ENCODE measurements at regions not wholly inside any gene's neighbourhood (a gene's known extent, or its start where the extent isn't known, plus 50 kb on each side); places are given as distances from the start of the nearest gene placed in this dataset.
"Not testable (repeated sequence)": the region's sequence is repeated elsewhere in the genome, so short reads cannot be mapped to it uniquely, and the experiment has no call there.

DNA sequence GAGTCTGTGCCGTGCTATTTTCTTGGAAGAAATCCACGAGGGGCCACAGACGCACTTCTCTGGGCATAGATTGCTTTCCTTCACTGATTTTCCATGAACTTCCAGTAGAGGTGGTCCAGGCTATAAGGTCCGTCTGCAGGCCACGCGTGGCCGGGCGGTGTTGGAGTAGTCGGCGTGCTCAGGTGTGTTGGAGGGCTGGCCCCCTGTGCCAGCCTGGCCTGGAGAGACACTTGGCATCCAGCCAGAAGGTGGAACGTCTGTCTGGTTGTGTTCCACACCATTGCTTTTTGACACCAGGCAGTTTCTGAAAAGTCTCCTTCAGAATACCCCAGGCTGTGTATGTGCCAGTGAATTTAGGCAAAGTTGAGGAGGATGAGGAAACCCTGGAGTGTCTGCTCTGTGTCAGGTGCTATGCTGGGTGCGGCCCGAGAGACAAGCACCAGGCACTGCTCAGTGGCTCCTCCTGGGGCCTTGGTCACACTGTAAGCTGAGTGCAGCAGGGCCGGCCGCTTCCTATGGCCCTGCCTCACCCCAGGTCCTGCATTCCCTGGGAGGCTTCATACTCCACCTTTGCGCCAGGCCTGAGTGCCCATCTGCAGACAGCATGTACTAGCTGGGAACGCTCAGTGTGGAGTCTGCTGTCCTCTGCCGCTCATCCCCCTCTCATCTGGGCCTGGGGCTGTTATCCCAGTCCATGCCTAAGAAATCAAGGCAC lies 52.1 kb upstream of the TAMM41 start:
- TF ChIP-seq, protein P1, sequence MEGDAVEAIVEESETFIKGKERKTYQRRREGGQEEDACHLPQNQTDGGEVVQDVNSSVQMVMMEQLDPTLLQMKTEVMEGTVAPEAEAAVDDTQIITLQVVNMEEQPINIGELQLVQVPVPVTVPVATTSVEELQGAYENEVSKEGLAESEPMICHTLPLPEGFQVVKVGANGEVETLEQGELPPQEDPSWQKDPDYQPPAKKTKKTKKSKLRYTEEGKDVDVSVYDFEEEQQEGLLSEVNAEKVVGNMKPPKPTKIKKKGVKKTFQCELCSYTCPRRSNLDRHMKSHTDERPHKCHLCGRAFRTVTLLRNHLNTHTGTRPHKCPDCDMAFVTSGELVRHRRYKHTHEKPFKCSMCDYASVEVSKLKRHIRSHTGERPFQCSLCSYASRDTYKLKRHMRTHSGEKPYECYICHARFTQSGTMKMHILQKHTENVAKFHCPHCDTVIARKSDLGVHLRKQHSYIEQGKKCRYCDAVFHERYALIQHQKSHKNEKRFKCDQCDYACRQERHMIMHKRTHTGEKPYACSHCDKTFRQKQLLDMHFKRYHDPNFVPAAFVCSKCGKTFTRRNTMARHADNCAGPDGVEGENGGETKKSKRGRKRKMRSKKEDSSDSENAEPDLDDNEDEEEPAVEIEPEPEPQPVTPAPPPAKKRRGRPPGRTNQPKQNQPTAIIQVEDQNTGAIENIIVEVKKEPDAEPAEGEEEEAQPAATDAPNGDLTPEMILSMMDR (IDR thresholded peaks at IDR 0.05), result no peak
- intact Hi-C loops (cut with micrococcal nuclease), result no loop called here
- Mint-ChIP-seq H3K27me3 (peaks cover 17% of the 10 kb centered on the region), H3K27ac (no peak overlapping the region), H3K4me3 (no peak overlapping the region), H3K36me3 (ENCODE audit: low read depth) (no peaks in the 10 kb centered on the region), H3K4me1 (ENCODE audit: low read depth) (no peaks in the 10 kb centered on the region), H3K9me3 (peaks cover 1% of the 10 kb centered on the region)
- POLR2A ChIA-PET, result no interaction called here
- DNase-seq (no peak), ATAC-seq (no peak)
- CTCF ChIA-PET, result no interaction called here

DNA sequence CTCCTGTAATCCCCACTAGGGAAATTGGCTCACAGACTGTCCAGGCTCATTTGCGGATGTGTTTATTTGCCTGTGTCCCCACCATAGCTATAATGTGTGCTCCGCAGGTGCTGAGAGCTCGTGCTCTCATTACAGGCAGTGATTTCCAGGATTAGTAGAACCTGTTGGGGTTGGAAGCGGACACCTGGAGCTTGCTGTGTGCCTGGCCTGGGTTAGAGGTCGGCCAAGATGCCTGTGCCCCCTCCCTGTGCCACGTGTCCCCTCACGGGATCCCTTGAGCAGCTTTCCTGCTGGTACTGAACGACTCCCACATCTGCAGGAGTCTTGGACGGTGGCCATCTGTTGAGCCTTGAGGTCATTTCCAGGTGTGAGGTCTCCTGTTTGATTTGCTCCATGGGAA lies 52.7 kb upstream of the TAMM41 start:
- ATAC-seq; DNase-seq; H3K27ac Mint-ChIP-seq; H3K4me1 Mint-ChIP-seq (ENCODE audit: low read depth); intact Hi-C loops (cut with micrococcal nuclease); H3K36me3 Mint-ChIP-seq (ENCODE audit: low read depth); H3K4me3 Mint-ChIP-seq; H3K9me3 Mint-ChIP-seq; POLR2A ChIA-PET; CTCF ChIA-PET: not testable (repeated sequence)
- peaks cover 12% of the 10 kb centered on the region for H3K27me3 Mint-ChIP-seq

DNA sequence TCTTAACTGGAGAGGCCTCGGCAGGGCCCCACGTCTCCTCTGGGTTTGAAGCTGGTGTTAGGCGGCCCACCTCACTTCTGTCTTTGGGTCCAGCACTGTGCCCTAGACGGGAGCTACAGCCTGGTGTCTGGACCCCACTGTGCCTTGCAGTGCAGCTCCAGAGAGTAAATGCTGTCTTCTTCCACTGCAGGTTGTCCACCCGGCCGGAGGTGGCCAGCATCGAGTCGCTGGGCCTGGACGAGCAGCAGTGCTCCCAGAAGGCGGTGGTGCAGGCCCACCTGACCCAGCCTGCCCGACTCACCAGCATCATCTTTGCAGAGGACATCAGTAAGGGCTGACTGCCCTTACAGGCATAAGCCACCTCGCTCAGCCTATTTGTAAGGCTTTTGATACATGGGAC lies 53.1 kb upstream of the TAMM41 start:
- no peak overlapping the region for H3K4me3 Mint-ChIP-seq
- CTCF ChIA-PET, result no interaction called here
- POLR2A ChIA-PET, result no interaction called here
- no peaks in the 10 kb centered on the region for H3K4me1 Mint-ChIP-seq (ENCODE audit: low read depth)
- no peaks in the 10 kb centered on the region for H3K36me3 Mint-ChIP-seq (ENCODE audit: low read depth)
- peaks cover 9% of the 10 kb centered on the region for H3K27me3 Mint-ChIP-seq
- intact Hi-C loops (cut with micrococcal nuclease), result no loop called here
- no peak overlapping the region for H3K27ac Mint-ChIP-seq
- H3K9me3 Mint-ChIP-seq, result peaks cover 1% of the 10 kb centered on the region
- no peak for DNase-seq
- ATAC-seq, result no peak
- TF ChIP-seq, protein P1 (IDR thresholded peaks at IDR 0.05), result no peak

DNA sequence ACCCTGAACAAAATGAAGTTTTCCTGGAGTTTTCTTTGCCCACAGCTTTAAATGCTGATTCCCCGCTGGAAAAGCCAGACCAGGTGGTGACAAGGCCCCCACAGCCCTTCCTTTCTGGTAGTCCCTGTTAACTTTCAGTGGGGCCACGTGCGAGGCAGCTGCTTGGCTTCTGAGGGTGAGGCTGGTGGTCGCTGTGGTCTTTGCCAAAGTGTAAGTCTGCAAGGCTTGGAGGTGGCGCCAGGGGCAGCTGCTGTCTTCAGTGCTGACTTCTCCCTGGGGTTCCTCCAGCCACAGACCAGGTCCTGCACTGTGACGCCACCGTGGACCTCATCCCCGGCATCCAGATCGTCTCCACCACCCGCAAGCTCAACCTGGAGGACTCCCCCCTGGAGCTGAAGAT lies 54.1 kb upstream of the TAMM41 start:
- intact Hi-C loops (cut with micrococcal nuclease), result no loop called here
- Mint-ChIP-seq H3K4me3 (no peak overlapping the region), H3K27me3 (peaks cover 3% of the 10 kb centered on the region), H3K27ac (no peak overlapping the region), H3K36me3 (ENCODE audit: low read depth) (no peaks in the 10 kb centered on the region), H3K4me1 (ENCODE audit: low read depth) (no peaks in the 10 kb centered on the region), H3K9me3 (no peaks in the 10 kb centered on the region)
- ChIA-PET POLR2A (no interaction called here), CTCF (no interaction called here)
- ATAC-seq, result no peak
- TF ChIP-seq, protein P1 (IDR thresholded peaks at IDR 0.05), result no peak
- DNase-seq, result no peak

DNA sequence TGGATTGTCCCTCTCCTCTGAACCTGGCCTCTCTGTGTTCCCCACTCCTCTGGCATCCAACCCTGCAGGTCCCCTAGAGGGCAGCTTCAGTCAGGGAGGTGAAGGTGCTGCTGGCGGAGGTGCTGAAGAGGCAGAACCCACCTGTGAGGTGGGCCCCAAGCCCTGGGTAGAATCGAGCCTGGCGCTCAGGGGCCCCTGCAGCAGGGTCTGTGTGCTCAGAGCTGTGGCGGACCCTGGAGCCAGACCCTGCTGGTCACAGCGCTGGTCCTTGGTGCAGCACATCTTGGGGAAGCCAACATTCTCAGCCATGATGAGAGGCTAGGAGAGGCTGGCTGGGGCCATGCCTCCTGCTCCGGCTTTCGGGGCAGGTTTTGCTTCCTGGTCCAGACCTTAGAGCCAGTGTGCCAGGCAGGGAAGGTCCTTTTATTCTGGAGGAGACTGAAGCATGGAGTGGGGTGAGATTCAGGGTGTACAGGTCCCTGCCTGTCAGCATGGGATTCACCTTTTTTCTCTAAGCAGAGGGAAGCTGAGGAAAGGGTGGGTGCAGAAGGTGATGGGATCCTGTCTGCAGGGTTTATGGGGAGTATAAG lies 54.7 kb upstream of the TAMM41 start:
- H3K27ac Mint-ChIP-seq, result no peak overlapping the region
- H3K4me1 Mint-ChIP-seq (ENCODE audit: low read depth), result no peaks in the 10 kb centered on the region
- CTCF ChIA-PET, result no interaction called here
- H3K4me3 Mint-ChIP-seq, result no peak overlapping the region
- peaks cover 3% of the 10 kb centered on the region for H3K27me3 Mint-ChIP-seq
- POLR2A ChIA-PET, result no interaction called here
- intact Hi-C loops (cut with micrococcal nuclease), result no loop called here
- TF ChIP-seq, protein P1 (IDR thresholded peaks at IDR 0.05), result no peak
- H3K36me3 Mint-ChIP-seq (ENCODE audit: low read depth), result no peaks in the 10 kb centered on the region
- no peaks in the 10 kb centered on the region for H3K9me3 Mint-ChIP-seq
- ATAC-seq, result no peak
- no peak for DNase-seq

Data from activated CD8-positive, alpha-beta T cell treated with anti-CD3 and anti-CD28 coated beads for 36 hours (primary cell).